ENCODE measurements at regions not wholly inside any gene's neighbourhood (a gene's known extent, or its start where the extent isn't known, plus 50 kb on each side); places are given as distances from the start of the nearest gene placed in this dataset.

DNA sequence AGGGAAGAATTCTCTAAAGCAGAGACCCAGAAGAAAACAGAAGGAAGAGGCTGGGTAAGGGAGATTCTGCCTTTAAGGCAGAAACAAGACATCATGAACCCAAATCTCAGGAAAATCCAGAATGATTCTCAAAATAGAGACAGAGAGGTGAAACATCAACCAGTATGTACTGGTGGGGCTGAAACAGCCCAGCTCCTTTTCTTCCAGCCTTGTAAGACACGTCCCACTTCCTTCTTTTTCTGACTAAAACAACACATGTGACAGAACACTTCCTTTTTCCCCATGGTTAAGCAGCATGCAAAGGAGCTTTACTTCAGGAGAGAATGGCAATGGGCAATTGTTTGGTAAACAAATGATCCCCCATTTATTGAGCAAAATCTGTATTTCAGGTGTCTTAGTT lies 230.8 kb upstream of the NR4A3 start:
- TF ChIP-seq, protein P1, sequence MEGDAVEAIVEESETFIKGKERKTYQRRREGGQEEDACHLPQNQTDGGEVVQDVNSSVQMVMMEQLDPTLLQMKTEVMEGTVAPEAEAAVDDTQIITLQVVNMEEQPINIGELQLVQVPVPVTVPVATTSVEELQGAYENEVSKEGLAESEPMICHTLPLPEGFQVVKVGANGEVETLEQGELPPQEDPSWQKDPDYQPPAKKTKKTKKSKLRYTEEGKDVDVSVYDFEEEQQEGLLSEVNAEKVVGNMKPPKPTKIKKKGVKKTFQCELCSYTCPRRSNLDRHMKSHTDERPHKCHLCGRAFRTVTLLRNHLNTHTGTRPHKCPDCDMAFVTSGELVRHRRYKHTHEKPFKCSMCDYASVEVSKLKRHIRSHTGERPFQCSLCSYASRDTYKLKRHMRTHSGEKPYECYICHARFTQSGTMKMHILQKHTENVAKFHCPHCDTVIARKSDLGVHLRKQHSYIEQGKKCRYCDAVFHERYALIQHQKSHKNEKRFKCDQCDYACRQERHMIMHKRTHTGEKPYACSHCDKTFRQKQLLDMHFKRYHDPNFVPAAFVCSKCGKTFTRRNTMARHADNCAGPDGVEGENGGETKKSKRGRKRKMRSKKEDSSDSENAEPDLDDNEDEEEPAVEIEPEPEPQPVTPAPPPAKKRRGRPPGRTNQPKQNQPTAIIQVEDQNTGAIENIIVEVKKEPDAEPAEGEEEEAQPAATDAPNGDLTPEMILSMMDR (IDR thresholded peaks at IDR 0.05), result no peak
- TF ChIP-seq EP300 (IDR thresholded peaks at IDR 0.05), result no peak
